ENCODE measurements at regions not wholly inside any gene's neighbourhood (a gene's known extent, or its start where the extent isn't known, plus 50 kb on each side); places are given as distances from the start of the nearest gene placed in this dataset.

DNA sequence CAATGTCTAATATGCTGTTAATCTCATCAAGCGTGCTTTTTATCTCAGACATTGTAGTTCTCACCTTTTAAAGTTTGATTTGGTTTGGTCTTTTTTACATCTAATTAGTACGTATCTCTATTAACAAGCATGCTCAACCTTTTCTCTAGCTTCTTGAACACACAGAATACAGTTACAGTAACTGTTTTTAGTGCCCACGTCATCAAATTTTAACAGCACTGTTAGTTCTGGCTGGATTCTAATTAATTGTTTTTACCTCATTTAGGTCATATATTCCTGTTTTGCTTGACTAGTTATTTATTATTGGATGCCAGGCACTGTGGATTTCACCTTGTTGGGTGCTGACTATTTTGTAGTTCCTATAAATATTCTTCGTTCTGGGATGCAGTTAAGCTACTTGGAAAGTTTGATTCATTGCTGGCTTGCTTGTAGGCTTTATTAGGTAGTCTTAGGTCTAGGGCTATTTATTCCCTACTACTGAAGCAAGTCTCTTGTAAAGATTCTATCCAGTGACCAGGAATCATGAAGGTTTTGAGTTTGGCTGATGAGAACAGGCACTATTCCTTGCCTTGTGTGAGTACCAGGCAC lies 263.0 kb downstream of the ETAA1 start:
- Mint-ChIP-seq H3K27me3 (no peaks in the 10 kb centered on the region), H3K36me3 (no peaks in the 10 kb centered on the region), H3K4me1 (ENCODE audit: unreplicated experiment) (no peaks in the 10 kb centered on the region), H3K27ac (no peak overlapping the region), H3K9me3 (peaks cover 16% of the 10 kb centered on the region), H3K4me3 (no peak overlapping the region)
- TF ChIP-seq, protein P1, sequence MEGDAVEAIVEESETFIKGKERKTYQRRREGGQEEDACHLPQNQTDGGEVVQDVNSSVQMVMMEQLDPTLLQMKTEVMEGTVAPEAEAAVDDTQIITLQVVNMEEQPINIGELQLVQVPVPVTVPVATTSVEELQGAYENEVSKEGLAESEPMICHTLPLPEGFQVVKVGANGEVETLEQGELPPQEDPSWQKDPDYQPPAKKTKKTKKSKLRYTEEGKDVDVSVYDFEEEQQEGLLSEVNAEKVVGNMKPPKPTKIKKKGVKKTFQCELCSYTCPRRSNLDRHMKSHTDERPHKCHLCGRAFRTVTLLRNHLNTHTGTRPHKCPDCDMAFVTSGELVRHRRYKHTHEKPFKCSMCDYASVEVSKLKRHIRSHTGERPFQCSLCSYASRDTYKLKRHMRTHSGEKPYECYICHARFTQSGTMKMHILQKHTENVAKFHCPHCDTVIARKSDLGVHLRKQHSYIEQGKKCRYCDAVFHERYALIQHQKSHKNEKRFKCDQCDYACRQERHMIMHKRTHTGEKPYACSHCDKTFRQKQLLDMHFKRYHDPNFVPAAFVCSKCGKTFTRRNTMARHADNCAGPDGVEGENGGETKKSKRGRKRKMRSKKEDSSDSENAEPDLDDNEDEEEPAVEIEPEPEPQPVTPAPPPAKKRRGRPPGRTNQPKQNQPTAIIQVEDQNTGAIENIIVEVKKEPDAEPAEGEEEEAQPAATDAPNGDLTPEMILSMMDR (conservative IDR thresholded peaks at IDR 0.05), result no peak
- DNase-seq (ENCODE audit: extremely low spot score, unreplicated experiment), result no peak

DNA sequence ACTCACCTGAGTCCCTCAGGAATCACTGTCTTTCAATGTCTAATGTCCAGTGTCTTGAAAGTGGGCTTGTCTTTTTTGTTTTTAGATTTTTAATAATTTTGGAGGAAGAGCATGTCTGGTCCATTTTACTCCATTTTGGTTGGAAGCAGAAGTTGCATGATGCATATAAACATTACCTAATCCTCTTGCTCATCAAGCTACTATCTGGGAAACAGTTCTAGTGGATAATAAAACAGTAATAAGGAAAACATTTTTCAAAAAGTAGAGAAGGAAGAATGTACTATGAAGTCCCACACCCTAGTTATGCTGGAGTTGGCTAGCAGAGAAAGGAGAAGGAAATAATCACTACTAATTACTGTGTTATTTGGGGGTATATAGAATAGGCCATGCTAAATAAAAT lies 263.7 kb downstream of the ETAA1 start:
- no peak for DNase-seq (ENCODE audit: extremely low spot score, unreplicated experiment)
- no peak overlapping the region for H3K27ac Mint-ChIP-seq
- no peaks in the 10 kb centered on the region for H3K36me3 Mint-ChIP-seq
- TF ChIP-seq, protein P1 (conservative IDR thresholded peaks at IDR 0.05), result no peak
- no peaks in the 10 kb centered on the region for H3K27me3 Mint-ChIP-seq
- no peak overlapping the region for H3K4me3 Mint-ChIP-seq
- H3K9me3 Mint-ChIP-seq, result peaks cover 13% of the 10 kb centered on the region
- no peaks in the 10 kb centered on the region for H3K4me1 Mint-ChIP-seq (ENCODE audit: unreplicated experiment)

DNA sequence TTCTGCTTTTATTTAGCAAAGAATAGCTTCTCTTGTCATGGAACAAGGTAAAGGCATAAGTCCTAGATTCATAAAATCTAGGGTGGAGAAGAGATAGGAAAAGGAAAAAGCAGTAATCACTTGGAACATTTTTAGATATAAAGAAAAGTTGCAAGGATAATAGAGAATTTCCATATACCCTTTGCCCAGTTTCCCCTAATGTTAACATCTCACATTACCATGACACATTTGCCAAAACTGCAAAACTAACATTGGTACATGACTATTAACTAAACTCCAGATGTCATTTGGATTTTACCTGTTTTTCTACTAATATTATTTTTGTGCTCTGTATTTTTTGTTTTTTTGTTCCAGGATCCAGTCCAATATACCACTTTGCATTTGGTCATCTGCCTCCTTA lies 265.1 kb downstream of the ETAA1 start:
- Mint-ChIP-seq H3K27ac (no peak overlapping the region), H3K36me3 (peaks cover 4% of the 10 kb centered on the region), H3K27me3 (peaks cover 3% of the 10 kb centered on the region), H3K9me3 (peaks cover 17% of the 10 kb centered on the region), H3K4me1 (ENCODE audit: unreplicated experiment) (peaks cover 9% of the 10 kb centered on the region), H3K4me3 (no peak overlapping the region)
- DNase-seq (ENCODE audit: extremely low spot score, unreplicated experiment), result no peak
- TF ChIP-seq, protein P1 (conservative IDR thresholded peaks at IDR 0.05), result no peak

DNA sequence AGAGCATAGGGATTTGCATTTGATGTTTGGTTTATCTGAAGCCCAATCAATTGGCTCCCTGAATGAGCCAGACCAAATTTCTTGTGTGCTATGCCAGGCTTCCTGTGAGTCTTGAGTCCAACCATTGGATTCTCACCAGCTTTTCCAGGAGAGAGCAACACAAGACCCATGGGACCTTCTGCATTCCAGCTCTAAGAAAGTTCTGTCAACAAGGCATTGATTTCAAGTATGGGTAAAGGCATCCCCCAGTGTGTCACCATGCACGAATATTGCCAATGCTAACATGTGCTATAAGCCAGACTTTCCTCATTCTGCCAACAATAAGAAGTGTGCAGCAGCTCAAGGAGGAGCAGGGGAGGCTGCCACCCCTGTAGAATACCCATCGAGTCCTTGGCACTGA lies 266.6 kb downstream of the ETAA1 start:
- peaks cover 17% of the 10 kb centered on the region for H3K9me3 Mint-ChIP-seq
- H3K36me3 Mint-ChIP-seq, result peaks cover 4% of the 10 kb centered on the region
- H3K4me3 Mint-ChIP-seq, result no peak overlapping the region
- peaks cover 9% of the 10 kb centered on the region for H3K4me1 Mint-ChIP-seq (ENCODE audit: unreplicated experiment)
- peaks cover 3% of the 10 kb centered on the region for H3K27me3 Mint-ChIP-seq
- no peak for DNase-seq (ENCODE audit: extremely low spot score, unreplicated experiment)
- H3K27ac Mint-ChIP-seq, result no peak overlapping the region
- TF ChIP-seq, protein P1 (conservative IDR thresholded peaks at IDR 0.05), result no peak

DNA sequence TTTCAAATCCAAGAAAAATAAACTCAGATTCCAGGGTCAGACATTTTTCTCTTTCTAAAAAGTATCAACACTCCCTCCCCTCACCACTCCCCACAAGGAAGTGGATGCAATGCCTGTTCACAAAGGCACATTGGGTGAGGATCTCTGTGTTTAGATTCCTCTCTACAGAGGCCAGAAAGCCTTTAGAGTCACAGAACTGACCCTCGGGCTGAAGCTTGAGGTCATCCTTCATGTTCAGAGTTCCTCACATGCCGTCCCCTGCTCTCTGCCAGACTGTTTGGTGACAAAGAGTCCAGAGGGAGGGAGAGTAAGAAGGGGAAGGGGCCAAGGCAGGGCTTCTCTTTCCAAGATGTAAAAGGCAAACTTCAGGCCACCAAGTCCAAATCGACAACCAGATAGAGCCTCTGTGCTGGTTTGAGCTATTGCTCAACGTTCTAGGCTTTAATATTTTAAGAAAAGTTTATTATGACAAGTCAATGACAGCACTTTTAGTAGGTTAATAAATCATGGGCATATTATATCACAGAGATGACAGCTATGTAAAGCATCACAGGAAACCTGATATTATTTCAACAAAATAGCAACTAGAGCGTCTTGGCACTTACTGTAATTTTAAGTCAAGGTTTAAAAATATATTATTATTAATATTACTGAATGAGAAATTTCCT lies 269.4 kb downstream of the ETAA1 start:
- Mint-ChIP-seq H3K4me1 (ENCODE audit: unreplicated experiment) (peaks cover 9% of the 10 kb centered on the region), H3K27ac (peak overlapping the region; percentile 9), H3K9me3 (peaks cover 5% of the 10 kb centered on the region), H3K4me3 (peak overlapping the region; percentile 37), H3K36me3 (peaks cover 4% of the 10 kb centered on the region), H3K27me3 (peaks cover 6% of the 10 kb centered on the region)
- TF ChIP-seq, protein P1 (conservative IDR thresholded peaks at IDR 0.05), result no peak
- DNase-seq (ENCODE audit: extremely low spot score, unreplicated experiment), result no peak

Data from type B pancreatic cell (in vitro differentiated cells).